NCI-H524 (cell line): ENCODE measurements at regions not wholly inside any gene's neighbourhood (a gene's known extent, or its start where the extent isn't known, plus 50 kb on each side); places are given as distances from the start of the nearest gene placed in this dataset.

ENCODE experiments used
- DNase-seq, 2 experiments: peaks; one replicate each; lab custom pipeline; 2025; lab: John Stamatoyannopoulos, UW

- no peak for DNase-seq
These were observed 60.3 kb upstream of the GREM2 start for GRCh38 chr1:240672132-240672811.

- no peak for DNase-seq
These were observed 55.4 kb upstream of the GREM2 start for GRCh38 chr1:240667351-240667750.

GRCh38 chr1:240666568-240667198 is 54.7 kb upstream of the GREM2 start:
- DNase-seq = no peak

GRCh38 chr1:240663169-240663879 is 51.4 kb upstream of the GREM2 start:
- DNase-seq = peak in 1 of 2 experiments; percentile 44
